ENCODE measurements at regions not wholly inside any gene's neighbourhood (a gene's known extent, or its start where the extent isn't known, plus 50 kb on each side); places are given as distances from the start of the nearest gene placed in this dataset.

GRCh38 chr4:60648774-60649173, 551.4 kb upstream of the ADGRL3 start:
- intact Hi-C loops (cut with DNase I; ENCODE audit: low total_unique reads): no loop called here
- WGBS, 2 donors: 81 to 90% methylated on average over 2 of the region's 2 CpGs
- no peak overlapping the region for H3K27ac ChIP-seq
- no peaks in the 10 kb centered on the region for H3K9me3 ChIP-seq
- H3K4me3 ChIP-seq: no peak overlapping the region
- H3K36me3 ChIP-seq (ENCODE audit: low read depth, missing control alignments): no peaks in the 10 kb centered on the region
- no peak for DNase-seq
- no peaks in the 10 kb centered on the region for H3K27me3 ChIP-seq
- no peaks in the 10 kb centered on the region for H3K4me1 ChIP-seq
- TF ChIP-seq POLR2A (IDR thresholded peaks at IDR 0.05): no peak
- TF ChIP-seq, protein P1, sequence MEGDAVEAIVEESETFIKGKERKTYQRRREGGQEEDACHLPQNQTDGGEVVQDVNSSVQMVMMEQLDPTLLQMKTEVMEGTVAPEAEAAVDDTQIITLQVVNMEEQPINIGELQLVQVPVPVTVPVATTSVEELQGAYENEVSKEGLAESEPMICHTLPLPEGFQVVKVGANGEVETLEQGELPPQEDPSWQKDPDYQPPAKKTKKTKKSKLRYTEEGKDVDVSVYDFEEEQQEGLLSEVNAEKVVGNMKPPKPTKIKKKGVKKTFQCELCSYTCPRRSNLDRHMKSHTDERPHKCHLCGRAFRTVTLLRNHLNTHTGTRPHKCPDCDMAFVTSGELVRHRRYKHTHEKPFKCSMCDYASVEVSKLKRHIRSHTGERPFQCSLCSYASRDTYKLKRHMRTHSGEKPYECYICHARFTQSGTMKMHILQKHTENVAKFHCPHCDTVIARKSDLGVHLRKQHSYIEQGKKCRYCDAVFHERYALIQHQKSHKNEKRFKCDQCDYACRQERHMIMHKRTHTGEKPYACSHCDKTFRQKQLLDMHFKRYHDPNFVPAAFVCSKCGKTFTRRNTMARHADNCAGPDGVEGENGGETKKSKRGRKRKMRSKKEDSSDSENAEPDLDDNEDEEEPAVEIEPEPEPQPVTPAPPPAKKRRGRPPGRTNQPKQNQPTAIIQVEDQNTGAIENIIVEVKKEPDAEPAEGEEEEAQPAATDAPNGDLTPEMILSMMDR (IDR thresholded peaks at IDR 0.05): no peak

DNA sequence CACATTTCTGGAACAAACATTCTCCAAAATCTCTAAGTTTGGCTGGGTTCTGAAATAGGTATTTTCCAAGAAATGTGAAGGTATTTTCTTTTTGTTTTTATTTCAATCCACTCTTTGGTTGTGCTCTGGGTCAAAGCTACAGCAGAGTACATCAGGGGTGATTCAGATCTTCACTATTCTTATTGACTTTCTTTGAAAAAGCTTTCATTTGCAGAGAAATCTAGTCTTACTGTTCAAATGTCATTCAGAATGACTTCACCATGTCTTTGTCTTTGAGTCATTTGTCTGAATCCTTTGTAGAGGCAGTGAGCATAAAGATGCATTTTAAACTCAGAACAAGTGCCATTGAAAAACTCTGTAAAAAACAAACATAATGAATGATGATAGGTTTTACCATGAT, 547.2 kb upstream of the ADGRL3 start:
- Histone ChIP-seq H3K4me3 (no peak overlapping the region), H3K36me3 (ENCODE audit: low read depth, missing control alignments) (no peaks in the 10 kb centered on the region), H3K27ac (no peak overlapping the region), H3K9me3 (no peaks in the 10 kb centered on the region), H3K4me1 (no peaks in the 10 kb centered on the region), H3K27me3 (no peaks in the 10 kb centered on the region)
- no peak for DNase-seq
- TF ChIP-seq, protein P1 (IDR thresholded peaks at IDR 0.05): no peak
- TF ChIP-seq POLR2A (IDR thresholded peaks at IDR 0.05): no peak
- intact Hi-C loops (cut with DNase I; ENCODE audit: low total_unique reads): no loop called here

DNA sequence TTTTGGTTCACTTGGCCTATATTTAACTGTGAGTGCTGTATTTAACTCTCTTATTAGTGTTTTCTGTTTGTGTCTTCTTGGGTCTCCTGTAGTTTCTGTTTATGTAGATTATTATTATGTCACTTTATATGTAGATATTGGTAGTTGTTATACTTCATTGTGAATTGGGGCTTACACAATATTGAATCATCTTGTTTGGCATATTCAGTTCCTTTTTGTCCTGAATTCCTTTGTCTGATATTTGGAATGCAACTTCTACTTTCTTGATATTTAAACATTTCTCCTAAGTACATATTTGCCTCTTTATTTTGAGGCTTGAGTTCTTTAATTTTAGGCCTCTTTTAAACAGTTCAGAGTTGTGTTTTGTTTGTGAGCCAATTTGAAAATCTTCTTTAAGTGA, 544.8 kb upstream of the ADGRL3 start:
- H3K4me1 ChIP-seq: no peaks in the 10 kb centered on the region
- TF ChIP-seq, protein P1 (IDR thresholded peaks at IDR 0.05): no peak
- TF ChIP-seq POLR2A (IDR thresholded peaks at IDR 0.05): no peak
- no peaks in the 10 kb centered on the region for H3K27me3 ChIP-seq
- no peak for DNase-seq
- no peaks in the 10 kb centered on the region for H3K36me3 ChIP-seq (ENCODE audit: low read depth, missing control alignments)
- no peaks in the 10 kb centered on the region for H3K9me3 ChIP-seq
- no peak overlapping the region for H3K4me3 ChIP-seq
- H3K27ac ChIP-seq: no peak overlapping the region
- intact Hi-C loops (cut with DNase I; ENCODE audit: low total_unique reads): no loop called here

DNA sequence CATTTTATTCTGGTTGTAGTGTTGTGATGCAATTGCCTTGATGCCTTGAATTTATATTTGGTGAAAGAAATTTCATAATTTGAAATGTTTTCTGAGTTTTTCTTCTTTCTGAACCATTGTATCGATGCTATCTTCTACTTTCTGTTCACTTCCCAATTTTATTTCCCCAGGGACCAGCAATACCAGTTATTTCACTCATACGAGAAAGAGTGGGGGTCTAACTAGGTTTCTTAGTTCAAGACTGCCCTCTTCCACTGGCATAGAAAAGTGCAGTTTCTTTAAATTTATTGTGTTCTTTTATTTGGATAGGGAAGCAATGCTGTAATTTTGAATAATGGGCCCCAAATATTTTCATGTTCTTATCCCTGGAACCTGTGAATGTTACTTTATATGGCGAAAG, 544.0 kb upstream of the ADGRL3 start:
- Histone ChIP-seq H3K4me3 (no peak overlapping the region), H3K4me1 (no peaks in the 10 kb centered on the region), H3K9me3 (no peaks in the 10 kb centered on the region), H3K36me3 (ENCODE audit: low read depth, missing control alignments) (no peaks in the 10 kb centered on the region), H3K27ac (no peak overlapping the region), H3K27me3 (no peaks in the 10 kb centered on the region)
- no peak for DNase-seq
- intact Hi-C loops (cut with DNase I; ENCODE audit: low total_unique reads): no loop called here
- WGBS, 2 donors: 77 to 83% methylated on average over 3 of the region's 3 CpGs
- TF ChIP-seq POLR2A (IDR thresholded peaks at IDR 0.05): no peak
- TF ChIP-seq, protein P1 (IDR thresholded peaks at IDR 0.05): no peak

- Histone ChIP-seq H3K4me3 (no peak overlapping the region), H3K27me3 (no peaks in the 10 kb centered on the region), H3K36me3 (ENCODE audit: low read depth, missing control alignments) (no peaks in the 10 kb centered on the region), H3K9me3 (no peaks in the 10 kb centered on the region), H3K27ac (no peak overlapping the region), H3K4me1 (no peaks in the 10 kb centered on the region)
- DNase-seq: no peak
- 64 to 69% methylated on average over 3 of the region's 3 CpGs for WGBS, 2 donors
- TF ChIP-seq, protein P1 (IDR thresholded peaks at IDR 0.05): no peak
- TF ChIP-seq POLR2A (IDR thresholded peaks at IDR 0.05): no peak
- intact Hi-C loops (cut with DNase I; ENCODE audit: low total_unique reads): no loop called here
These were observed 543.1 kb upstream of the ADGRL3 start for GRCh38 chr4:60657041-60657440.

Measured in testis (tissue), 2 donors.